ENCODE measurements at regions not wholly inside any gene's neighbourhood (a gene's known extent, or its start where the extent isn't known, plus 50 kb on each side); places are given as distances from the start of the nearest gene placed in this dataset.

- Mint-ChIP-seq H3K27me3 (ENCODE audit: low read depth in 3 of 3) (no peaks in the 10 kb centered on the region), H3K4me3 (no peak overlapping the region), H3K4me1 (no peaks in the 10 kb centered on the region), H3K9me3 (peaks cover 12 to 40% (median 22%) of the 10 kb centered on the region in 7 donors), H3K36me3 (no peaks in the 10 kb centered on the region), H3K27ac (no peak overlapping the region)
- TF ChIP-seq, protein P1, sequence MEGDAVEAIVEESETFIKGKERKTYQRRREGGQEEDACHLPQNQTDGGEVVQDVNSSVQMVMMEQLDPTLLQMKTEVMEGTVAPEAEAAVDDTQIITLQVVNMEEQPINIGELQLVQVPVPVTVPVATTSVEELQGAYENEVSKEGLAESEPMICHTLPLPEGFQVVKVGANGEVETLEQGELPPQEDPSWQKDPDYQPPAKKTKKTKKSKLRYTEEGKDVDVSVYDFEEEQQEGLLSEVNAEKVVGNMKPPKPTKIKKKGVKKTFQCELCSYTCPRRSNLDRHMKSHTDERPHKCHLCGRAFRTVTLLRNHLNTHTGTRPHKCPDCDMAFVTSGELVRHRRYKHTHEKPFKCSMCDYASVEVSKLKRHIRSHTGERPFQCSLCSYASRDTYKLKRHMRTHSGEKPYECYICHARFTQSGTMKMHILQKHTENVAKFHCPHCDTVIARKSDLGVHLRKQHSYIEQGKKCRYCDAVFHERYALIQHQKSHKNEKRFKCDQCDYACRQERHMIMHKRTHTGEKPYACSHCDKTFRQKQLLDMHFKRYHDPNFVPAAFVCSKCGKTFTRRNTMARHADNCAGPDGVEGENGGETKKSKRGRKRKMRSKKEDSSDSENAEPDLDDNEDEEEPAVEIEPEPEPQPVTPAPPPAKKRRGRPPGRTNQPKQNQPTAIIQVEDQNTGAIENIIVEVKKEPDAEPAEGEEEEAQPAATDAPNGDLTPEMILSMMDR (IDR thresholded peaks at IDR 0.05) = no peak
- Histone ChIP-seq H3K9ac (ENCODE audit: insufficient read depth, low read length, poor library complexity, severe bottlenecking) (no peak overlapping the region), H3K36me3 (replicated peaks in 1 of 2; ENCODE audit: control insufficient read depth in 1 of 2, insufficient read depth in 2 of 2, low read length in 2 of 2) (no peaks in the 10 kb centered on the region), H3K4me2 (replicated peaks; ENCODE audit: extremely low read depth, low read length, poor library complexity, severe bottlenecking) (no peak overlapping the region), H3K9me3 (replicated peaks in 1 of 2; ENCODE audit: control insufficient read depth in 1 of 2, insufficient read depth in 1 of 2, low read length in 2 of 2) (peaks cover 25 to 26% of the 10 kb centered on the region in 2 donors), H3K4me1 (ENCODE audit: control insufficient read depth in 1 of 2, insufficient read depth in 2 of 2, low read length in 2 of 2) (no peaks in the 10 kb centered on the region), H3K27ac (ENCODE audit: low read depth in 1 of 2, low read length in 2 of 2) (no peak overlapping the region), H4K20me1 (ENCODE audit: insufficient read depth, low read length) (no peaks in the 10 kb centered on the region), H3K4me3 (replicated peaks in 1 of 3; ENCODE audit: low read depth in 2 of 3, low read length in 3 of 3) (no peak overlapping the region), H3K79me2 (ENCODE audit: insufficient read depth, low read length) (no peaks in the 10 kb centered on the region), H2AFZ (ENCODE audit: insufficient read depth, low read depth, low read length, poor library complexity, severe bottlenecking) (no peak overlapping the region), H3K27me3 (ENCODE audit: control insufficient read depth in 2 of 2, insufficient read depth in 2 of 2, low read length in 2 of 2) (no peaks in the 10 kb centered on the region)
- 96% methylated on average over 10 of the region's 11 CpGs for WGBS (ENCODE audit: insufficient coverage)
- DNase-seq = no peak
- intact Hi-C loops (cut with micrococcal nuclease) = no loop called here
These were observed 128.2 kb downstream of the SLITRK1 start for GRCh38 chr13:83753912-83754624.

DNA sequence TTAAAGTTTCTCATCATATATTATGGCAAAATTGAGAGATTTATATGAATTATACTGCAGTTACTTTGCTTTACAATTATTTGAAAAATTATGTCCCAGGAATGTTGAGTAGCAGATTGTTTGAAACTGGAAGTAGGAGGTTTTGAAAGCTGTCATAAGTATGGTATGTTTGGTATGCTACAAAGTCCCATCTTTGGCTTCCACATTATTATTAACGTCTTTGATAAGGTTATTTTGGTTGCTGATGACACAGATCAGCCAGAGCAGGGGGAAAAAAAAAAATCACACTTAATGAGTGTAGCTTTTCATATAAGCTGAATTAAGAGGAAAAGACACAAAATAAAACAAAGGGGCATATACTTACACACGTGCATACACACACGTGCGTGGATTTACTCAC lies 130.1 kb downstream of the SLITRK1 start:
- no peak for DNase-seq
- H3K27me3 ChIP-seq (ENCODE audit: control insufficient read depth in 2 of 2, insufficient read depth in 2 of 2, low read length in 2 of 2) = no peaks in the 10 kb centered on the region
- Mint-ChIP-seq H3K27ac (no peak overlapping the region), H3K4me3 (no peak overlapping the region), H3K4me1 (no peaks in the 10 kb centered on the region), H3K36me3 (no peaks in the 10 kb centered on the region), H3K27me3 (ENCODE audit: low read depth in 3 of 3) (no peaks in the 10 kb centered on the region), H3K9me3 (peaks cover 12 to 33% (median 19%) of the 10 kb centered on the region in 7 donors)
- H3K4me3 ChIP-seq (replicated peaks in 1 of 3; ENCODE audit: low read depth in 2 of 3, low read length in 3 of 3) = no peak overlapping the region
- peaks cover 27 to 30% of the 10 kb centered on the region in 2 donors for H3K9me3 ChIP-seq (replicated peaks in 1 of 2; ENCODE audit: control insufficient read depth in 1 of 2, insufficient read depth in 1 of 2, low read length in 2 of 2)
- H3K36me3 ChIP-seq (replicated peaks in 1 of 2; ENCODE audit: control insufficient read depth in 1 of 2, insufficient read depth in 2 of 2, low read length in 2 of 2) = no peaks in the 10 kb centered on the region
- H3K27ac ChIP-seq (ENCODE audit: low read depth in 1 of 2, low read length in 2 of 2) = no peak overlapping the region
- H3K9ac ChIP-seq (ENCODE audit: insufficient read depth, low read length, poor library complexity, severe bottlenecking) = no peak overlapping the region
- 100% methylated on average over 2 of the region's 4 CpGs for WGBS (ENCODE audit: insufficient coverage)
- no peak overlapping the region for H3K4me2 ChIP-seq (replicated peaks; ENCODE audit: extremely low read depth, low read length, poor library complexity, severe bottlenecking)
- TF ChIP-seq, protein P1 (IDR thresholded peaks at IDR 0.05) = no peak
- H3K79me2 ChIP-seq (ENCODE audit: insufficient read depth, low read length) = no peaks in the 10 kb centered on the region
- no peaks in the 10 kb centered on the region for H3K4me1 ChIP-seq (ENCODE audit: control insufficient read depth in 1 of 2, insufficient read depth in 2 of 2, low read length in 2 of 2)
- intact Hi-C loops (cut with micrococcal nuclease) = no loop called here
- H2AFZ ChIP-seq (ENCODE audit: insufficient read depth, low read depth, low read length, poor library complexity, severe bottlenecking) = no peak overlapping the region
- H4K20me1 ChIP-seq (ENCODE audit: insufficient read depth, low read length) = no peaks in the 10 kb centered on the region

All from CD14-positive monocyte (primary cell).